ENCODE measurements at regions not wholly inside any gene's neighbourhood (a gene's known extent, or its start where the extent isn't known, plus 50 kb on each side); places are given as distances from the start of the nearest gene placed in this dataset.

DNA sequence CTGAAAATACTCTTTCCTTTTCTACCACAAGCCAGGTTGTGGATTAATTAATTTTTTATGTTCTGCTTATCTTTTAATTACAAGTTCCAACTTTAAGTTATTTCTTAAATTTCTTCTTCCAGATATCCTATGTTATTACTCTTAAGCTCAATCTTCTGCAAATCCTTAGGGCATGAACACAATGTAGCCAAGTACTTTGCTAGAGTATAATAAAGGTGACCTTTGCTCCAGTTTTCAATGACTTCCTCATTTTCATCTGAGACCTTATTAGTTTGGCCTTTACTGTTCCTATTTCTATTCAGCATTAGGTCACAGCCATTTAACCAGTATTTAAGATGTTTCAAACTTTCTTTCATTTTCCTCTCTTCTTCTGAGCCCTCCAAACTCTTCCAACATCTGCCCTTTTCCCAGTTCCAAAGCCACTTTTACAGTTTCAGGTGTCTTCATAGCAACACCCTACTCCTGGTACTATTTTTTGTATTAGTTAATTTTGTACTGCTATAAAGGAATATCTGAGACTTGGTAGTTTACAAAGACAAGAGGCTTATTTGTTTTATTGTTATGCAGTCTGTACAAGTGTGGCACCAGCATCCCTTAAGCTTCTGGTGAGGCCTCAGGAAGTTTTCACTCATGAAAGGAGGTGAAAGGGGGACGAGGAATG lies 886.2 kb upstream of the GHITM start:
- no peak for DNase-seq

DNA sequence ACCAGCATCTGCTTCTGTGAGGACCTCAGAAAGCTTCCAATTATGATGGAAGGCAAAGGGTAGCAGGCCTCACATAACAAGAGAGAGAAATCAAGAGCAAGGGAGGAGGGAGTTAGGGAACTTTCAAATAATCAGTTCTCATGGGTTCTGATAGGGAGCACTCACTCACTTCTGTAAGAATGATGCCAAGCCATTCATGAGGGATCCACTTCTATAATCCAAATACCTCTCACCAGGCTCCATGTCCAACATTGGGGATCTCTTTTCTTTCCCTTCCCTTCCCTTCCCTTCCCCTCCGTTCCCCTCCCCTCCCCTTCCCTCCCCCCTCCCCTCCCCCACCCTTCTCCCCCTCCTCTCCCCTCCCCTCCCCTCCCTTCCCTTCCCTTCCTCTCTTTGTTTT lies 884.6 kb upstream of the GHITM start:
- no peak for DNase-seq

DNA sequence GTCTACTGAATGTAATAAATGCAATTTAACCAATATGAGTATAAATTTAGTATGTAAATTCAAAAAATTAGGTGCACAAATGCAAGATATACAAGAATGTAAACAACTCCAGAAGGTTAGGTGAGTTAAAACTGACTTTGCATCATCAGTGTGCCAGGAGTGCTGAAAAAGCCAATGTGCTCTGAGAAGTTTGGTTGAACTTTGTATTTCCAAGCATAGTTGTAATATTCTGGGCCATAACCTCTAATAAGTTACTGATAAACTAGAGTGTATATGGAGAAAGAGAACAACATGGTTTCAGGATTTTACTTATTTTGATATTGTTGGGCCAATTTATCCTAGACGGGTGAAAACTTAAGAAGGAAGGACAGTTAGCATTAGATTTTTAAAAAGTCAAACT lies 876.9 kb upstream of the GHITM start:
- DNase-seq: no peak

DNA sequence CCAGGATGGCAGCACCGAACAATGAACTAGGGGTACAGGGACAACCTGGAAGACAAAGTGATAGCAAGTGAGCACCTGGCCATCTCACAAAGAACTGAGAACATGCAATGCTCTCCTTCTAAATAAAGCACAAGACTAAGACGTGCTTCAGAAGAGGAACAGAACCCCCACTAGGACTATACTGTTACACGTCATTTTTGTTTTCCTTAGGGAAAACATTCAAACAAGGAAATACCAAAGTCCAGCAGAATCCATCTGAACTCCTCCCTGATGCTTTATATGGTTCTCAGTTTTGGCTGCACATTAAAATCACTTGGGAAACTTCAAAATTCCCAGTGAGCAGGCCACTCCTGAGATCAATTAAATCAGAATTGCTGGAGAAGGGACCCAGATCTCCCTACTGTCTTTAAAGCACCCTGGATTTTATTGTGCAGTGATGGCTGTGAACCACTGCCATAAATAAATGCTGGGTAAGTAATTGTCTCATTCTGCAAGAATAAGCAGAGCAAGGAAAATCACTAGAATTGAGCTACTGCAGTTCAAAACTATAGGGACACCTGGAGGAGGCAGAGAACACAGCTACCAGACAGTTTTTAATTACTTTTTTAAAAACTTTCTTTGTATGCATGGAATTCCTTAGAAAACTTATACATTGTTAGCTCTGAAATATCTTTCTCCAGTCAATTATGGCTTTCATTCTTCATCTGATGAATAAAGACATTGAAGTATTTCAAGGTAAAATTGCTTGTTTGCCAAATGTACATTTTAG lies 866.5 kb upstream of the GHITM start:
- DNase-seq: no peak

DNA sequence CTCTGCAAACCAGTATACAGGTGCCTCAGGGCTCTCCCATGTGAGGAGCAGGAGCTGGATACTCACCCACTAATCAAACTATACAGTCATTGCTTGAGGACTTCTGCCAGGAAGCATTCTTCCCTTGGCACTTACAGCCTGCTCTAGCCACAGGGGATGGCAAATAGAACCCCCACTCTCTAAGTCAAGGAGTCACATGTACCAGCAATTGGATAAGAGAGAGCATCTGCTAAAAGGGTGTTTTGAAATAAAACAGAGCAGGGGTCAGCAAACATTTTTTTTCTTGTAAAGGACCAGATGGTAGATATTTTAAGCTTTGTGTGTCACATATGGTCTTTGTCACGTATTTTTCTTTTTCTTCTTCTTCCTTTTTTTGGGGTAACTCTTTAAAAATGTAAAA lies 865.2 kb upstream of the GHITM start:
- no peak for DNase-seq

DNA sequence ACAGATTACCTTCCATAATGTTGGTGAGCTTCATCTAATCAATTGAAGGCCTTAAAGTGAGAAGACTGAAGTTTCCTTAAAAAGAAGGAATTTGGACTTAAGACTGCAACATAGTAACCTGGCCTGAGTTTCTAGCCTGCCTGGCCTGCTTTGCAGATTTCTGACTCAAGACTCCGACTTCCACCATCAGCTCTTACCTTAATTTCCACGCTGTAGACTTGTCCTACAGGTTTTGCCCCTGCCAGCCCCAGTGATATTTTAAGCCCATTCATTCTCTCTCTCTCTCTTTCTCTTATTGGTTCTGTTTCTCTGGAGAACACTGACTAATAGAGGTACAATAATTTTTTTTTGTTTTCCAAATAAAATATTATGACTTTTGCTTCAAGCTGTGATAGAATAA lies 862.3 kb upstream of the GHITM start:
- DNase-seq: no peak

DNA sequence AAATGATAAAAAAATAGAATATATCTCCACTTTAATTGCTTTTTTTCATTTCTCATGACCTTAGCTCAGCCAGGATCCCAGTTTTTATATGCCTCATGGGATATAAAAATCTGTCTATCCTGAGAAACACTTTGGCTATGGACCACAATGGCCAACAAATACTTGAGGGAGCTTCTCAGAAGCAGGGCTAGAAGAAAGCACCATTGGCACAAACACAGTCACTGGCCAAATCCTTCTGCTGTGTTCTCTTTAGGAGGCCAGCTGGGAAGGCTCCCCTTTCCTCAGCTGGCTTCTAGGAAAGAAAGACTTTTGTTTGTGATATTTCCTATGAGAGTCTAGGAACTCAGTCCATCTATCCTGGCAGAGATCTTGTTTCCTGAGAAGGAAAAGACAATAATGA lies 856.2 kb upstream of the GHITM start:
- DNase-seq: no peak

DNA sequence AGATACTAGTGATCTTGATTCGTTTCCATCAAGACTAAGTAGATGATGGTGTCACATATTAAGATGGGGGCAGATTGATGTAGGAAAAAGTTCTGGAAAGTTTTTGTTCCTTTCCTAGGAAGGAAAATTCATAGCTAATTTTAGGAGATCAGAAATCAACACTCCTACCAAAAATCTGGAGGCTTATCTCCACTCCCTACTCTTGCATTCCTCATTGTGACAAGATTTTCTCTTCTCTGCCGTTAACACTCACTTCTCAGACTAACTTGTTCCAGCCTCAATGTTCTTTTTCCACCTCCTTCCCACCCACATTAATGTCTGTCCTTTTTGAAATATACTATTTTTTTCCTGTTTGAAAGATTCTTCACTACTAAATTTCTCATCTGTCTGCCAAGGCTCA lies 851.9 kb upstream of the GHITM start:
- no peak for DNase-seq

DNA sequence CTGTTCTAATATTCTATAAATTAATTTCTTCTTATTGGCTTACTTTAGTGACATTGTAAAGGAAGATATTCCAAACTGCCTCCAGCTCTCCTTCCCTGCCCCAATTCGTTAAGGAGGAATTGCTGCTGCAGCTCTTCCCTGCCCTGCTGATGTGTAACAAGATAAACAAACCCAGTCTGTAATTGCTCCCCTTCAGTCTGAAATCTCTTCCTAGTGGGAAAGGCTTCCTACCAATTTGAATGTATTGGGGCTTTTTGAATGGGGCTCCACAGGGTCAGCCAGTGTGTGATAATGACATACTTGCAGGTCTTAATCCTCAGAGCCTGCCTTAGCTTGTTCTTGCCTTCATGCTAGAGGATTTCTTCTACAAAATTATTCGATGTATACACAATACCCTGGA lies 849.9 kb upstream of the GHITM start:
- DNase-seq: no peak

DNA sequence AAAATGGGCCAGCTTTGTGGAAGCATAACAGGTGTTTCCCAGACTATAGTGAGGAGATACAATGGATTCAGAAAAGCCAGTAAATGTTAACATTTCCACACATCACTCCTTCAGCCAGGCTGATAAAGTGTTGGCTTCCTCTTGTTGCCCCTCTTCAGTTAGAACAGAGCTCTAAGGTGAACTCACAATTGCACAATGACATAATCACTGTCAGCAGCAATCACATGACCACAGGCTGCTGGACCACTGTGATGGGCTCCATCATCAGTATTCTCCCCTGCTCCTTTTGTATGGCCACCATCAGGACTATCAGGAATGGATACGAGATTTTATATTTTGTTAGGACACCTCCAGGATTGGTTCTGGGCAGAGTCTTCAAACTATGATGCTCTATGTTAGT lies 849.4 kb upstream of the GHITM start:
- DNase-seq: no peak

DNA sequence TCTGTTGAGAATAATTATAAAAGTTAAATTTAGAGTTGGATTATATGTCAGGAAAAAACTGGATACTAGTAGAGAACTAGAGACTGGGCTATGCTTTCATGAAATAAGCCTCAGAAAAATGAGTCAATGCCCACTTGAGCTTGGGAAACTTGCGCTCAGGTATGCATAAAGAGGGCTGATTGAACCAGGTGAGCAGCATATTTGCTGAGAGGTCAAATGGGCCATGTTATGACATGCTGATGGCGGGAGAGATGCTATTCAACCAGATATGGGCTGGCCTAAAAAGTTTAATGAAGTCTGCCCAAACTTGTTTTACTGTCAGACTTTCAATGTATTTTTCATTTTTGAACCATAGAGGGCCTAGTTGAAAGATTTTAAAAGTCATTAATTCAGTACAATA lies 837.6 kb upstream of the GHITM start:
- no peak for DNase-seq

DNA sequence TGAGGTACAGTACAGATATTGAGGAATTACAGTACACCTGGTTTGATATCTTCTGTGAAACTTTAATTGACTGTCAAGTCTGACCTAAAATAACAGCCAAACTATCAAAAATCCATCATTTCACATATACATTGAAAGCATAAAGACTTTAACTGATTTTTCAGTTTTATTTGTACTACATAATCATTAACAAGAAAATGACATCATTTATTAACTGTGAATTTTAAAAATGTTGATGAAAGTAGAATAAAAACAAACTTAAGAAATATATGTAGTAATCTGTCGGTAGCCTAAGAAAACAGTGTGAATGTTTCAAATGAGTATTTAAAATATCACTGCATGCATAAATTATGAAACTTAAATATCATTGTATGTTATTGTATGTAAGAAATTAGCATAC lies 836.7 kb upstream of the GHITM start:
- no peak for DNase-seq

DNA sequence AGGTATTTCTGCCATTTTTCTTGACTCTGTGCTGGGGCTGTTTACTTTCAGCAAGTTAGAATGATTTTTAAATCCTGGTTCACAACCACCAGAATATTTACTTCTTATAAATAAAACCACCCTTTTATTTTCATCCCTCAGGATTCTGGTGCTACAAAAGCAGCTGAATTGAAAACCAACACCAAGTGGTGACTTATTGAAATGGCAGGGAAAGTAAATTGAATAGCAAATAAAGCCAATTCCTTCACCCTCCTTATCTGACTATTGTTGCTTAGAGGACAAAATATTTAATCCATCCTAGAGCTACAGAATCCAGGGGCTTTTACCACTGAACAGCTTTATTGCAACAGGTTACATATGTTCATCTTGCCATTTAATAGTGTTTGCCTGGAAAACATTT lies 828.6 kb upstream of the GHITM start:
- DNase-seq: no peak

DNA sequence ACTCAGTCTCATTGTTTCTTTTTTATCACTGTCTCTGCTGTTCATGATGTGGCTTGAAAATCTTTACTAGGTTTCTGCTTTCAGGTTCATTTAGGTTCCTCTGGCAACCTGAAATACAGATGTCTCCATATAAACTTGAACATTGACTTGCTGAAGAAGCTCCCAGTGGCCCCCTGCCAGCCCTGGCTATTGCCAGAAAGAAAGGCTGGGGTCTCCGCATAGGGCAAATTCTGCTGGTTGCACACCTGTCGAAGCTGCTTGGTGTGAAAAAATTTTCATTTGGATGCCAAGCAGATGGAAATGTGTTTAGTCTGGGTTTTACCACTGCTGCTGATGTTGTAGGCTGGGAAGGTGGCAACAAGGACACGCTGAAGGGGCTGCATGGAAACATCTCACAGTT lies 826.7 kb upstream of the GHITM start:
- no peak for DNase-seq

DNA sequence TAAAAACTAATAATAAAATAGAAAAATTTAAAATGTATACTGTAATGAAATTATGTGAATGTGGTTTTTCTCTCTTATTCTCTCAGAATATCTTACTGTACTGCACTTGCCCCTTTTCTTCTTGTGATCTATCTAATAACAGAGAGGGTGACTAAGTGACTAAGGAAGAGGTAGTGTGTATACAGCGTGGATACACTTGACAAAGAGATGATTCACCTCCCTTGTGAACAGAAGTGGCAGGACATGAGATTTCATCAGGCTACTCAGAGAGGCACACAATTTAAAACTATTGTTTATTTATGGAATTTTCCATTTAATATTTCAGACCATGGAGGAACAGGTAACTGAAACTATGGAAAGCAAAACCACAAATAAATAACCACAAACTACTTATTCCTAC lies 806.6 kb upstream of the GHITM start:
- DNase-seq: no peak

DNA sequence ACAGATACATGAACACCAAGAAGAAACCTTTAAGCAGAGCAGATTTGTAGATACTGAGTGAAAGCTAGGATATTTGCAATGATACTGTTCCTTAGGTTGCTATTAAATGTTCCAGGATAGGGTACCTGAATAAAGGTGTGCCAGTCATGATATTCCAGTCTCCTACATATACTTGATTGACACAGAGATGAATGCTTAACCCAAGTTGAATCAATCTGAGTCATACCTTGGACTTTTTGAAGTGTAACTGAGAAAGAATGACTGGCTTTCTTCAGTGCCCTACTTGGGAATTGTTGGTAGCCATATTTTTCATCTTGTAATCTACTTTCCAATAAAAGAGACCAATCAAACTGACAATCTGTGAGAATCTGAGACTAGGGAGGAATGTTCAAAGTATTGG lies 805.7 kb upstream of the GHITM start:
- no peak for DNase-seq

DNA sequence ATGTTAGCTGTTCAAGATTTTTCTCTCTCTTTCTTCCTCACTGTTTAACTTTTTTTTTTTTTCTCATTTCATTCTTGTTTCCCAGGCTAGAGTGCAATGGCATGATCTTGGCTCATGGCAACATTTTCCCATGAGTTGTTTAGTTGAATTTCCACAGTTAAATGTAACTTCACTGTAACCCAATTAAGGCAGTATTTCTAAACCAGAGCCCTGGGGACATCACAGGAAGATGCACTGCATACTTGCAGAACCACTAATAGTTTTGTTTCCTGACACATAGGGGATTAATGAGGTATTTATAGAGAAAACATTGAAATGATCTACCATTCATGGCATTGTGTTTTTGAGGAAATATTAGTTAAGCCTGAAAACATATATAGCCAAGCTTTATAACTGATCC lies 795.6 kb upstream of the GHITM start:
- DNase-seq: no peak

DNA sequence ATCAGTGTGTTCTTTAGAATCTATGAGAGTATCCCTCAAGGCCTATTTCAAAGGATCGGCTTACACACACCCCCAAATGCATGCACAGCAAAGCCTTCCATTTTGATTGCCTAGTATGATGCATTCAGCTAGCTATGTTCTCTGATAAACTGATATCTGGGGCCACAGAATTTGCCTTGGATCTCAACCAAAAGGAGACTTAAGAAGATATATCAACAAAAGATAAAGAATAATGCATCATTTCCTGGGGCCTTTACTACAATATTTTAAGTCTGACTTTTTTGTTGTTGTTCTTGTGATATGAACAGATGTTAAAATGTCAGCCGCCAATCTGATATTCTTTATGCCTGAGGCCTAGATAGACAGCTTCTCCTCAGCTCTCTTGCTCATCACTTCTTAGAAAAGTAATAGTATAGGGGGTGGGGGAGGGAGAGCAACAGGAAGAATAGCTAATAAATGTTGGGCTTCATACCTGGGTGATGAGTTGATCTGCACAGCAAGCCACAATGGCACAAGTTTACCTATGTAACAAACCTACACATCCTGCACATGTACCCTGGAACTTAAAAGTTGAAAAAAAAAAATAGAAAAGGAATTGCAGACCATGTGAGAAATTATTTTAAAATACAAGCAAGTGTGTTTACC lies 792.9 kb upstream of the GHITM start:
- DNase-seq: no peak

DNA sequence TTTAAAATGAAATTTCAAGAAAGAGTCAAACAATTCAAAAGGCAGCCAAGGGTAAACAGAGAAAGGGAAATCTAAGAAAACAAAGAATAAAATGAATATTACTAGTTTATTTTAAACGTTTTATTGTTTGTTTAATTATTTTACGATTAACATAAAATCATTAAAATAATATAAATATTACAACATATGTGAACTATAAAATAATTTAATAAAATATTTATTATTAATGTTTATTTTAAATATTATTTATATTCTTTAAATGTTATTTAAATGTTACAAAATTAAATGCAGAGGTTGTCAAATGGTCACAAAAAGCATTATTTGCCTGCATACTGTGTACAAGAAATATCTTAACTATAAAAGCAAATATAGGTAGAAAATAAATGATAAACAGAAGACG lies 786.7 kb upstream of the GHITM start:
- no peak for DNase-seq

DNA sequence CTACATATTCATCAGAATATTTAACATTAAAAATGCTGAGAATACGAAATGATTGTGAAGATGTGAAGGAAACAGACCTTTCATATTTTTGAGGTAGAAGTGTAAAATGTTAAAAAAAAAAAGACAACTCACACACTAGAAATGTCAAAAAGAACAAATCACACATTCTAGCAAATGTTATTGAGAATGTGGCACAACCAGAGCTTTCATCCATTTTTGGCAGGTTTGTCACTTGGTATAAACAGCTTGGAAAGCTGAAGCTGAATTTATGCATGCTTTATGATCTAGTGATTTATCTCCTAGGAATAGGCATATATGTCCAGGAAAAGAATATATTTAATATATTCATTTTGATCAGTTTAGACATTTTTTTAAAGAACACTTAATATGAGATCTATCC lies 784.9 kb upstream of the GHITM start:
- no peak for DNase-seq

DNA sequence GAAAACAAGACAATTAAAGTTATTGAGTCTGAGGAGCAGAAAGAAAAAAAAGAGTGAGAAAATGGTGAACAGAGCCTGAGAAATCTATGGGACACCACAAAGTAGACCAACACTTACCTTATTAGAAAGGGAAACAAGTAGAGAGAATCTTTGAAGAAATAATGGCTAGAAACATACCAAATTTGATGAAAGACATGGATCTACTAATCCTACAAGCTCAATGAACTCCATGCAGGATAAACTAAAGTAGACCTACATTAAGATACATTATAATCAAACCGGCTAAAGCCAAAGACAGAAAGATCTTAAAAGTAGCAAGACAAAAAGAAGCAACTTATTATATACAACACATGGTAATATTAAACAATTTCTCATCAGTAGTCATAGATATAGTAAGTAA lies 782.3 kb upstream of the GHITM start:
- DNase-seq: no peak

DNA sequence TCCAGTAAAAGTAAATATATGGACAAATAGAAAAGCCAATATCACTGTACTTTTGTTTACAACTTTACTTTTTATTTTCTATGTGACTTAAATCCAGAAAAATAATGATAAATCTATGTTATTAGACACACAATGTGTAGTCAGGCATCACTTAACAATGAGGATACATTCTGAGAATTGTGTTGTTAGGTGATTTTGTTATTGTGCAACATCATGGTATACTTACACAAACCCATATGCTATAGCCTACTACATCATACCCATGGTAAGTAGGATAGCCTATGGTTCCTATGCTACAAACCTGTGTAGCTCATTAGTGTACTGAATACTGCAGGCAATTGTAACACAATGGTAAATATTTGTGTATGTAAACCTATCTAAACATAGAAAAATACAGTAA lies 781.7 kb upstream of the GHITM start:
- DNase-seq: no peak

DNA sequence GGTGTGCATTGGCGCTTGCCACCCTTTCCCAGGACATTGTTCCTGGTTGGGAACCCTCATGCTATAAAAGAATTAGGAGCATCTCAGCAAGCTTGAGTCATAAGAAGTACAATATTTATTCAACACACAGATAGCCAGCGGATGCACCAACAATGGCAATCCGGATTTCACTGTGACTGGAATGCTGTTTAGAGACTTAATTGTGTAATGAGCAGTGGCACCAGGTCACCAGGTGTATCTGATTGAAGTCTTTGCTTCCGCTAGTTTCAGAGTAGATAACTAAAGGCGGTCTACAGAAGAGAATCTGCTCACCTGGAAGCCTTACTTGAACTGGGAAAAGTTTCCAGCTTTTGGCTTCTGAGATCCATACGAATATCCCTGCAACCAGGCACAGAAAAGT lies 772.3 kb upstream of the GHITM start:
- DNase-seq: no peak

DNA sequence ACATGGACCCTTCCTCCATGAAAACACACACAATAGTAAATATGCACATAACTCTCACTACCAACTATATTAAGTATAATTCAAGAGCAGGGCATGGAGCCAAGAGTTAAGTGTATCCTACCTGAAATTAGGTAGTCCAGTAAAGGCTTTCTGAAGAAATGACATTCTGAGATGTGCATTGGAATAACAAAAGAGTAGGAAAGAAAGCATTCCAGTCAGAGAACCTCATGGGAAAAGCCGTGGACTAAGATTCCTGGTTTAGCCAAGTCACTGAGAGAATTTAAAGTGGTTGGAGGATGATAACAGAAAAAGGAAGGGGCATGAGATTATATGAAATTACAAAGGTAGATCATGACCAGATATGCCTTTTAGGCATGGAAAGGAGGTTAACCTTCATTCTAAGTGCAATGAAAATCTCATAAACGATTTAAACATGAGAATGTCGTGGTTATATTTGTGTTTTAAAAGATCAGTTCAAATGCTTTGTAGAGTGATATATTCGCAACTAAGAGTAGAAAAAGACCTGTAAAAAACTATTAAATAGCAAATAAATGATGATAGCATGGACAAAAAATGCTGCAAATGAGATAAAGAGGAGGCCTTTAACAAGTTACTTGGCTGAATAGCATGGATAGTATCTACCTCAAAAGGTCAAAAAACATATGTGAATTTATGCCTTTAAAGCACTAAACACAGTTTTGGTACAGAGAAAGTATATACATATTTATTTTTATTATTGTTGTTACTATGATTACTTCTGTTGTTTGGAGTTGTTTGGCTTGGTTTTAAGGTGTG lies 767.4 kb upstream of the GHITM start:
- DNase-seq: no peak

Measured in stimulated activated CD8-positive, alpha-beta memory T cell treated with anti-CD3 and anti-CD28 coated beads, Interleukin-4, amount 100 ng/mL, for 48 hours (primary cell).